ENCODE measurements at regions not wholly inside any gene's neighbourhood (a gene's known extent, or its start where the extent isn't known, plus 50 kb on each side); places are given as distances from the start of the nearest gene placed in this dataset.

GRCh38 chr5:73330613-73331012 is 118.0 kb downstream of the FOXD1 start:
- TF ChIP-seq CTCF (conservative IDR thresholded peaks at IDR 0.05; ENCODE audit: low read depth, low read length) = no peak
- no peak for TF ChIP-seq EZH2 (IDR thresholded peaks at IDR 0.05; ENCODE audit: borderline replicate concordance, low read depth, low read length, poor library complexity, severe bottlenecking)

Data from A673 (cell line).